ENCODE measurements at regions not wholly inside any gene's neighbourhood (a gene's known extent, or its start where the extent isn't known, plus 50 kb on each side); places are given as distances from the start of the nearest gene placed in this dataset.

DNA sequence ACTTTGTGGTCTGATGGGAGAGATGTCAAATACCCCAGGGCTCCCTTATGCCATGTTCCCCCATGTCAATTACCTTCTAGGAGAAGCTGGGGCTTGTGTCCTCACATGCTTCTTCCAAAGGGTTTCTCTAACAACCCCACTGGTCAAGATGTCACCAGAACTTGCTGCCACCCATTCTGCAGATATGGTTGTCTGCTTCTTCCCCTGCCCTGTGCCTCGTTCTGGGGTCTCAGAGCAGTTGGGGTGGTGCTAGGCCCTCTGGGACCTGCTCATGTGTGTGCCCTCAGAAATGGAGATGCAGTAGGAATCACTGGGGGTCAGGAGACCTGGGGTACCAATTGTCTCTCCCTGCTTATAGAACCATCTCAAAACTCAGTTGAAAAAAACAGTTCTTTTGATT, 268.6 kb downstream of the MYCN start:
- TF ChIP-seq, protein P1, sequence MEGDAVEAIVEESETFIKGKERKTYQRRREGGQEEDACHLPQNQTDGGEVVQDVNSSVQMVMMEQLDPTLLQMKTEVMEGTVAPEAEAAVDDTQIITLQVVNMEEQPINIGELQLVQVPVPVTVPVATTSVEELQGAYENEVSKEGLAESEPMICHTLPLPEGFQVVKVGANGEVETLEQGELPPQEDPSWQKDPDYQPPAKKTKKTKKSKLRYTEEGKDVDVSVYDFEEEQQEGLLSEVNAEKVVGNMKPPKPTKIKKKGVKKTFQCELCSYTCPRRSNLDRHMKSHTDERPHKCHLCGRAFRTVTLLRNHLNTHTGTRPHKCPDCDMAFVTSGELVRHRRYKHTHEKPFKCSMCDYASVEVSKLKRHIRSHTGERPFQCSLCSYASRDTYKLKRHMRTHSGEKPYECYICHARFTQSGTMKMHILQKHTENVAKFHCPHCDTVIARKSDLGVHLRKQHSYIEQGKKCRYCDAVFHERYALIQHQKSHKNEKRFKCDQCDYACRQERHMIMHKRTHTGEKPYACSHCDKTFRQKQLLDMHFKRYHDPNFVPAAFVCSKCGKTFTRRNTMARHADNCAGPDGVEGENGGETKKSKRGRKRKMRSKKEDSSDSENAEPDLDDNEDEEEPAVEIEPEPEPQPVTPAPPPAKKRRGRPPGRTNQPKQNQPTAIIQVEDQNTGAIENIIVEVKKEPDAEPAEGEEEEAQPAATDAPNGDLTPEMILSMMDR (conservative IDR thresholded peaks at IDR 0.05 in 1 of 2, IDR thresholded peaks at IDR 0.05 in 1 of 2; ENCODE audit: extremely low read depth in 1 of 2, insufficient read depth in 1 of 2, low read depth in 1 of 2, low read length in 2 of 2) = no peak
- TF ChIP-seq EZH2 (IDR thresholded peaks at IDR 0.05; ENCODE audit: borderline replicate concordance, low read length) = no peak
